ENCODE measurements at regions not wholly inside any gene's neighbourhood (a gene's known extent, or its start where the extent isn't known, plus 50 kb on each side); places are given as distances from the start of the nearest gene placed in this dataset.

DNA sequence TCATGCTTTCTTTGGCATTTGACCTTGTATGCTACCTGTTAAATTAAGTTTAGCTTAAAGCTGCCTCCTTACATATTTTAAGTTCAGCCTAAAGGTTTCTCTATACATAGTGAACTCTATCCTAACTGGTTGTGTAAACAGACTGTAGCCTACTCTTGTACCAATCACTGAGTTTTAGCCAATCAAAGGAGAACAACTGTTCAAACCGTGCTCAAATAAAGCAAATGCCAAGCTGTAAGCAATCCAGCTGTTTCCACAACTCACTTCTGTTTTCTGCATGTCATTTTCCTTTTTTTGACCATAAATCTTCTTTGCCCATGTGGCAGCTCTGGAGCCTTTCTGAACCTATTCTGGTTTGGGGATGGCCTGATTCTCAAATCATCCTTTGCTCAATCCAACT is 1603.8 kb upstream of the ACVR2A start (continued):
- TF ChIP-seq, protein P1, sequence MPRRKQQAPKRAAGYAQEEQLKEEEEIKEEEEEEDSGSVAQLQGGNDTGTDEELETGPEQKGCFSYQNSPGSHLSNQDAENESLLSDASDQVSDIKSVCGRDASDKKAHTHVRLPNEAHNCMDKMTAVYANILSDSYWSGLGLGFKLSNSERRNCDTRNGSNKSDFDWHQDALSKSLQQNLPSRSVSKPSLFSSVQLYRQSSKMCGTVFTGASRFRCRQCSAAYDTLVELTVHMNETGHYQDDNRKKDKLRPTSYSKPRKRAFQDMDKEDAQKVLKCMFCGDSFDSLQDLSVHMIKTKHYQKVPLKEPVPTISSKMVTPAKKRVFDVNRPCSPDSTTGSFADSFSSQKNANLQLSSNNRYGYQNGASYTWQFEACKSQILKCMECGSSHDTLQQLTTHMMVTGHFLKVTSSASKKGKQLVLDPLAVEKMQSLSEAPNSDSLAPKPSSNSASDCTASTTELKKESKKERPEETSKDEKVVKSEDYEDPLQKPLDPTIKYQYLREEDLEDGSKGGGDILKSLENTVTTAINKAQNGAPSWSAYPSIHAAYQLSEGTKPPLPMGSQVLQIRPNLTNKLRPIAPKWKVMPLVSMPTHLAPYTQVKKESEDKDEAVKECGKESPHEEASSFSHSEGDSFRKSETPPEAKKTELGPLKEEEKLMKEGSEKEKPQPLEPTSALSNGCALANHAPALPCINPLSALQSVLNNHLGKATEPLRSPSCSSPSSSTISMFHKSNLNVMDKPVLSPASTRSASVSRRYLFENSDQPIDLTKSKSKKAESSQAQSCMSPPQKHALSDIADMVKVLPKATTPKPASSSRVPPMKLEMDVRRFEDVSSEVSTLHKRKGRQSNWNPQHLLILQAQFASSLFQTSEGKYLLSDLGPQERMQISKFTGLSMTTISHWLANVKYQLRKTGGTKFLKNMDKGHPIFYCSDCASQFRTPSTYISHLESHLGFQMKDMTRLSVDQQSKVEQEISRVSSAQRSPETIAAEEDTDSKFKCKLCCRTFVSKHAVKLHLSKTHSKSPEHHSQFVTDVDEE (CRISPR knock-in tag; IDR thresholded peaks at IDR 0.05), result no peak
- TF ChIP-seq ESRRG (CRISPR knock-in tag; IDR thresholded peaks at IDR 0.05), result no peak

DNA sequence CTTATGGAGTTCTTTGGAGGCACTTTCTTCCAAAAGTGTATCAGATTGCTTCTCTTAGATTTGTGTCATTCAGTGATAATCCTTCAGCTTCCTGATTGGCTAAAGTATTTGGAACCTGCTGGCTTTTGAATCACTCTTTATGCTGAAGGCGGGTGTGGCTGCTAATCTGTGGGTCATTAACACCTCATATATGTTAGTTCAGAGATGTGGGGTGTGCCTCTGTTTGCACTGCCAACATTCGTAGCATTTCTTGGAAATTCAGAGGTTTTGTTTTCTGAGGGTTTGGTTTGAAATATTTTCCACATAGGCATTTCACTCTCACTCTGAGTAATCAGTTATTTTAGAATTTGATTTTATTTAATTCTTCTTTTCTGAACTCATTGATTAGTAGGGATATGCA is 1604.4 kb upstream of the ACVR2A start:
- no peak for TF ChIP-seq ZNF565 (CRISPR knock-in tag; conservative IDR thresholded peaks at IDR 0.05; ENCODE audit: low read depth)
- TF ChIP-seq ISL1 (CRISPR knock-in tag; IDR thresholded peaks at IDR 0.05), result no peak
- TF ChIP-seq, protein P2, sequence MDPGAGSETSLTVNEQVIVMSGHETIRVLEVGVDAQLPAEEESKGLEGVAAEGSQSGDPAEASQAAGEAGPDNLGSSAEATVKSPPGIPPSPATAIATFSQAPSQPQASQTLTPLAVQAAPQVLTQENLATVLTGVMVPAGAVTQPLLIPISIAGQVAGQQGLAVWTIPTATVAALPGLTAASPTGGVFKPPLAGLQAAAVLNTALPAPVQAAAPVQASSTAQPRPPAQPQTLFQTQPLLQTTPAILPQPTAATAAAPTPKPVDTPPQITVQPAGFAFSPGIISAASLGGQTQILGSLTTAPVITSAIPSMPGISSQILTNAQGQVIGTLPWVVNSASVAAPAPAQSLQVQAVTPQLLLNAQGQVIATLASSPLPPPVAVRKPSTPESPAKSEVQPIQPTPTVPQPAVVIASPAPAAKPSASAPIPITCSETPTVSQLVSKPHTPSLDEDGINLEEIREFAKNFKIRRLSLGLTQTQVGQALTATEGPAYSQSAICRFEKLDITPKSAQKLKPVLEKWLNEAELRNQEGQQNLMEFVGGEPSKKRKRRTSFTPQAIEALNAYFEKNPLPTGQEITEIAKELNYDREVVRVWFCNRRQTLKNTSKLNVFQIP (CRISPR knock-in tag; IDR thresholded peaks at IDR 0.05; ENCODE audit: borderline replicate concordance, low read depth), result no peak
- ATAC-seq, result no peak

DNA sequence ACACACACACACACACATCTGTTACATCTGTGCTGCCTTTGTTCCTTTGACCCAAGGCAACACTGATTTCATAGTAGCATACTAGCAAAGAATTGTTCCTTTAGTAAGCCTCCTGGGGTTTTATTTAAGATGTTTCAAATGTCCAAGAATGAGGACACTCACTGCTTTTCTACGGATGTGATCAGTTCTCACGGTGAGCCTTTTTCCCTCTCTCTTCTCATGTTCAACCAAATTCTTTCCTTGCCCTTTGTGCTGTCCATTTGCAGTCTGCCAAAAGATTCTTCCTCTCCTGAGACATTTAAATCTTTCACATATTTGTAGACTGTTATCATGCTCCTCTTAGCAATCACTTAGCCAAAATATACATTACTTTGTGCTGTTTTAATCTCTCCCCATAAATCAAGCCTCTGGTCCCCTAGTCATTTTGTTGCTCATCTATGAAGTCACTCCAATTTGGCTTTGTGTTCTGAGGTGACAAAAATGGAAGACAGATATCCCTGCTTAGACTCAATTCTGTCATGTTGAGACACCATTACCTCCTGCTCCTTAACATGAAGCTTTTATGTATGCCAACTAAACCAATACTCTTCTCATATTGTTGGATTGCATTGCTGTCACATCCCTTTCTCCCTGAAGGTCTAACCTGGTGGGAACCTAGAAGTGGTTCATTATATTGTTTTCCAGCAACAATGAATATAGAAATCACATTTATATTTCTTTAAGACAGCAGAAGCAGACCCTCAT is 1605.3 kb upstream of the ACVR2A start:
- TF ChIP-seq TOX (CRISPR knock-in tag; IDR thresholded peaks at IDR 0.05; ENCODE audit: borderline replicate concordance) (peak; percentile 69; the same call in 1 of the 2 replicates), ZNF8 (CRISPR knock-in tag; IDR thresholded peaks at IDR 0.05) (no peak), PPARA (CRISPR knock-in tag; IDR thresholded peaks at IDR 0.05; ENCODE audit: borderline replicate concordance) (no peak), SNAI2 (CRISPR knock-in tag; IDR thresholded peaks at IDR 0.05) (peak; percentile 32; the same call in 1 of the 2 replicates), CSDC2 (CRISPR knock-in tag; IDR thresholded peaks at IDR 0.05) (0 out of 2 replicates have a peak, but pooled peaks have one; percentile 29), ISL1 (CRISPR knock-in tag; IDR thresholded peaks at IDR 0.05) (peak; percentile 100), ESRRG (CRISPR knock-in tag; IDR thresholded peaks at IDR 0.05) (peak; percentile 86), TCF4 (CRISPR knock-in tag; IDR thresholded peaks at IDR 0.05; ENCODE audit: borderline replicate concordance) (no peak), ZC3H10 (CRISPR knock-in tag; IDR thresholded peaks at IDR 0.05) (peak; percentile 51), GLIS3 (CRISPR knock-in tag; IDR thresholded peaks at IDR 0.05) (peak; percentile 79; the same call in 1 of the 2 replicates), RARB (CRISPR knock-in tag; IDR thresholded peaks at IDR 0.05) (no peak), ZFP3 (CRISPR knock-in tag; IDR thresholded peaks at IDR 0.05) (peak; percentile 42; the same call in 1 of the 2 replicates), ZNF565 (CRISPR knock-in tag; conservative IDR thresholded peaks at IDR 0.05; ENCODE audit: low read depth) (no peak)
- TF ChIP-seq, protein P3, sequence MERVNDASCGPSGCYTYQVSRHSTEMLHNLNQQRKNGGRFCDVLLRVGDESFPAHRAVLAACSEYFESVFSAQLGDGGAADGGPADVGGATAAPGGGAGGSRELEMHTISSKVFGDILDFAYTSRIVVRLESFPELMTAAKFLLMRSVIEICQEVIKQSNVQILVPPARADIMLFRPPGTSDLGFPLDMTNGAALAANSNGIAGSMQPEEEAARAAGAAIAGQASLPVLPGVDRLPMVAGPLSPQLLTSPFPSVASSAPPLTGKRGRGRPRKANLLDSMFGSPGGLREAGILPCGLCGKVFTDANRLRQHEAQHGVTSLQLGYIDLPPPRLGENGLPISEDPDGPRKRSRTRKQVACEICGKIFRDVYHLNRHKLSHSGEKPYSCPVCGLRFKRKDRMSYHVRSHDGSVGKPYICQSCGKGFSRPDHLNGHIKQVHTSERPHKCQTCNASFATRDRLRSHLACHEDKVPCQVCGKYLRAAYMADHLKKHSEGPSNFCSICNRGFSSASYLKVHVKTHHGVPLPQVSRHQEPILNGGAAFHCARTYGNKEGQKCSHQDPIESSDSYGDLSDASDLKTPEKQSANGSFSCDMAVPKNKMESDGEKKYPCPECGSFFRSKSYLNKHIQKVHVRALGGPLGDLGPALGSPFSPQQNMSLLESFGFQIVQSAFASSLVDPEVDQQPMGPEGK (CRISPR knock-in tag; IDR thresholded peaks at IDR 0.05; ENCODE audit: borderline replicate concordance), result peak; percentile 72
- TF ChIP-seq, protein P4, sequence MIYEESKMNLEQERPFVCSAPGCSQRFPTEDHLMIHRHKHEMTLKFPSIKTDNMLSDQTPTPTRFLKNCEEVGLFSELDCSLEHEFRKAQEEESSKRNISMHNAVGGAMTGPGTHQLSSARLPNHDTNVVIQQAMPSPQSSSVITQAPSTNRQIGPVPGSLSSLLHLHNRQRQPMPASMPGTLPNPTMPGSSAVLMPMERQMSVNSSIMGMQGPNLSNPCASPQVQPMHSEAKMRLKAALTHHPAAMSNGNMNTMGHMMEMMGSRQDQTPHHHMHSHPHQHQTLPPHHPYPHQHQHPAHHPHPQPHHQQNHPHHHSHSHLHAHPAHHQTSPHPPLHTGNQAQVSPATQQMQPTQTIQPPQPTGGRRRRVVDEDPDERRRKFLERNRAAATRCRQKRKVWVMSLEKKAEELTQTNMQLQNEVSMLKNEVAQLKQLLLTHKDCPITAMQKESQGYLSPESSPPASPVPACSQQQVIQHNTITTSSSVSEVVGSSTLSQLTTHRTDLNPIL (CRISPR knock-in tag; IDR thresholded peaks at IDR 0.05; ENCODE audit: low read depth), result peak; percentile 98
- TF ChIP-seq, protein P5, sequence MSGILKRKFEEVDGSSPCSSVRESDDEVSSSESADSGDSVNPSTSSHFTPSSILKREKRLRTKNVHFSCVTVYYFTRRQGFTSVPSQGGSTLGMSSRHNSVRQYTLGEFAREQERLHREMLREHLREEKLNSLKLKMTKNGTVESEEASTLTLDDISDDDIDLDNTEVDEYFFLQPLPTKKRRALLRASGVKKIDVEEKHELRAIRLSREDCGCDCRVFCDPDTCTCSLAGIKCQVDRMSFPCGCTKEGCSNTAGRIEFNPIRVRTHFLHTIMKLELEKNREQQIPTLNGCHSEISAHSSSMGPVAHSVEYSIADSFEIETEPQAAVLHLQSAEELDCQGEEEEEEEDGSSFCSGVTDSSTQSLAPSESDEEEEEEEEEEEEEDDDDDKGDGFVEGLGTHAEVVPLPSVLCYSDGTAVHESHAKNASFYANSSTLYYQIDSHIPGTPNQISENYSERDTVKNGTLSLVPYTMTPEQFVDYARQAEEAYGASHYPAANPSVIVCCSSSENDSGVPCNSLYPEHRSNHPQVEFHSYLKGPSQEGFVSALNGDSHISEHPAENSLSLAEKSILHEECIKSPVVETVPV (CRISPR knock-in tag; IDR thresholded peaks at IDR 0.05), result peak; percentile 83
- peak; percentile 92 for ATAC-seq
